ENCODE measurements at regions not wholly inside any gene's neighbourhood (a gene's known extent, or its start where the extent isn't known, plus 50 kb on each side); places are given as distances from the start of the nearest gene placed in this dataset.
"Not testable (repeated sequence)": the region's sequence is repeated elsewhere in the genome, so short reads cannot be mapped to it uniquely, and the experiment has no call there.

GRCh38 chr10:118926441-118926840 lies 103.1 kb upstream of the NANOS1 start:
- no peak for DNase-seq
- Mint-ChIP-seq H3K36me3 (peaks cover 3% of the 10 kb centered on the region), H3K27ac (no peak overlapping the region), H3K4me1 (peaks cover 4% of the 10 kb centered on the region), H3K9me3 (peaks cover 18% of the 10 kb centered on the region), H3K4me3 (no peak overlapping the region), H3K27me3 (peaks cover 19% of the 10 kb centered on the region)
- CTCF ChIA-PET: no interaction called here

GRCh38 chr10:118926903-118927302 lies 102.6 kb upstream of the NANOS1 start:
- peaks cover 22% of the 10 kb centered on the region for H3K9me3 Mint-ChIP-seq
- DNase-seq: no peak
- CTCF ChIA-PET: no interaction called here
- H3K36me3 Mint-ChIP-seq: peaks cover 6% of the 10 kb centered on the region
- peaks cover 4% of the 10 kb centered on the region for H3K4me1 Mint-ChIP-seq
- no peak overlapping the region for H3K4me3 Mint-ChIP-seq
- no peak overlapping the region for H3K27ac Mint-ChIP-seq
- H3K27me3 Mint-ChIP-seq: peaks cover 15% of the 10 kb centered on the region

- no peak for DNase-seq
- H3K27ac Mint-ChIP-seq: no peak overlapping the region
- H3K4me1 Mint-ChIP-seq: peaks cover 4% of the 10 kb centered on the region
- CTCF ChIA-PET: no interaction called here
- H3K9me3 Mint-ChIP-seq: peaks cover 26% of the 10 kb centered on the region
- peaks cover 18% of the 10 kb centered on the region for H3K27me3 Mint-ChIP-seq
- H3K36me3 Mint-ChIP-seq: peaks cover 6% of the 10 kb centered on the region
- H3K4me3 Mint-ChIP-seq: no peak overlapping the region
Measured at GRCh38 chr10:118927321-118927720, 102.2 kb upstream of the NANOS1 start.

GRCh38 chr10:118930614-118931013 lies 98.9 kb upstream of the NANOS1 start:
- CTCF ChIA-PET: interaction anchor here (0.7 kb wide), 1 partner anchor 76 kb away, joined by 3 read pairs; no protein-coding TSS in a partner anchor
- Mint-ChIP-seq H3K9me3 (peaks cover 35% of the 10 kb centered on the region), H3K4me3 (no peak overlapping the region), H3K4me1 (peaks cover 4% of the 10 kb centered on the region), H3K27ac (no peak overlapping the region), H3K36me3 (peaks cover 6% of the 10 kb centered on the region), H3K27me3 (peaks cover 28% of the 10 kb centered on the region)
- no peak for DNase-seq

GRCh38 chr10:118931436-118931835 lies 98.1 kb upstream of the NANOS1 start:
- CTCF ChIA-PET: no interaction called here
- Mint-ChIP-seq H3K27me3 (peaks cover 28% of the 10 kb centered on the region), H3K36me3 (peaks cover 6% of the 10 kb centered on the region), H3K27ac (no peak overlapping the region), H3K4me3 (no peak overlapping the region), H3K4me1 (peaks cover 4% of the 10 kb centered on the region), H3K9me3 (peaks cover 35% of the 10 kb centered on the region)
- no peak for DNase-seq

- H3K27ac Mint-ChIP-seq, H3K4me3 Mint-ChIP-seq, H3K36me3 Mint-ChIP-seq, H3K4me1 Mint-ChIP-seq, DNase-seq, CTCF ChIA-PET: not testable (repeated sequence)
- peaks cover 35% of the 10 kb centered on the region for H3K9me3 Mint-ChIP-seq
- peaks cover 26% of the 10 kb centered on the region for H3K27me3 Mint-ChIP-seq
Measured at GRCh38 chr10:118932154-118932553, 97.4 kb upstream of the NANOS1 start.

GRCh38 chr10:118937226-118937625 lies 92.3 kb upstream of the NANOS1 start:
- Mint-ChIP-seq H3K27ac (no peak overlapping the region), H3K27me3 (peaks cover 24% of the 10 kb centered on the region), H3K4me3 (no peak overlapping the region), H3K9me3 (peaks cover 10% of the 10 kb centered on the region), H3K4me1 (no peaks in the 10 kb centered on the region), H3K36me3 (no peaks in the 10 kb centered on the region)
- no peak for DNase-seq
- CTCF ChIA-PET: no interaction called here

- no peaks in the 10 kb centered on the region for H3K4me1 Mint-ChIP-seq
- peaks cover 15% of the 10 kb centered on the region for H3K27me3 Mint-ChIP-seq
- no peak for DNase-seq
- H3K36me3 Mint-ChIP-seq: no peaks in the 10 kb centered on the region
- CTCF ChIA-PET: no interaction called here
- no peaks in the 10 kb centered on the region for H3K9me3 Mint-ChIP-seq
- no peak overlapping the region for H3K27ac Mint-ChIP-seq
- no peak overlapping the region for H3K4me3 Mint-ChIP-seq
Measured at GRCh38 chr10:118939211-118940007, 90.1 kb upstream of the NANOS1 start.

GRCh38 chr10:118940386-118940785 lies 89.1 kb upstream of the NANOS1 start:
- Mint-ChIP-seq H3K4me1 (no peaks in the 10 kb centered on the region), H3K36me3 (no peaks in the 10 kb centered on the region), H3K27me3 (peaks cover 19% of the 10 kb centered on the region), H3K9me3 (no peaks in the 10 kb centered on the region), H3K27ac (no peak overlapping the region), H3K4me3 (no peak overlapping the region)
- CTCF ChIA-PET: no interaction called here
- DNase-seq: no peak

- H3K4me1 Mint-ChIP-seq: no peaks in the 10 kb centered on the region
- no peaks in the 10 kb centered on the region for H3K36me3 Mint-ChIP-seq
- H3K4me3 Mint-ChIP-seq: no peak overlapping the region
- H3K27me3 Mint-ChIP-seq: peaks cover 23% of the 10 kb centered on the region
- CTCF ChIA-PET: no interaction called here
- no peak for DNase-seq
- no peaks in the 10 kb centered on the region for H3K9me3 Mint-ChIP-seq
- H3K27ac Mint-ChIP-seq: no peak overlapping the region
Measured at GRCh38 chr10:118943253-118943652, 86.3 kb upstream of the NANOS1 start.

- no peak overlapping the region for H3K27ac Mint-ChIP-seq
- no peaks in the 10 kb centered on the region for H3K4me1 Mint-ChIP-seq
- H3K36me3 Mint-ChIP-seq: no peaks in the 10 kb centered on the region
- no peak overlapping the region for H3K4me3 Mint-ChIP-seq
- peaks cover 29% of the 10 kb centered on the region for H3K27me3 Mint-ChIP-seq
- H3K9me3 Mint-ChIP-seq: no peaks in the 10 kb centered on the region
- no peak for DNase-seq
- CTCF ChIA-PET: no interaction called here
Measured at GRCh38 chr10:118944959-118945633, 84.4 kb upstream of the NANOS1 start.

GRCh38 chr10:118948786-118949185 lies 80.7 kb upstream of the NANOS1 start:
- H3K27ac Mint-ChIP-seq: no peak overlapping the region
- no peaks in the 10 kb centered on the region for H3K36me3 Mint-ChIP-seq
- CTCF ChIA-PET: no interaction called here
- H3K4me1 Mint-ChIP-seq: no peaks in the 10 kb centered on the region
- DNase-seq: no peak
- H3K27me3 Mint-ChIP-seq: peaks cover 29% of the 10 kb centered on the region
- no peak overlapping the region for H3K4me3 Mint-ChIP-seq
- H3K9me3 Mint-ChIP-seq: no peaks in the 10 kb centered on the region

- no peak overlapping the region for H3K4me3 Mint-ChIP-seq
- H3K27ac Mint-ChIP-seq: no peak overlapping the region
- H3K27me3 Mint-ChIP-seq: peaks cover 35% of the 10 kb centered on the region
- CTCF ChIA-PET: no interaction called here
- no peaks in the 10 kb centered on the region for H3K9me3 Mint-ChIP-seq
- no peaks in the 10 kb centered on the region for H3K36me3 Mint-ChIP-seq
- no peaks in the 10 kb centered on the region for H3K4me1 Mint-ChIP-seq
- DNase-seq: no peak
Measured at GRCh38 chr10:118950190-118950680, 79.3 kb upstream of the NANOS1 start.

GRCh38 chr10:118950997-118951637 lies 78.4 kb upstream of the NANOS1 start:
- Mint-ChIP-seq H3K27ac (no peak overlapping the region), H3K4me1 (no peaks in the 10 kb centered on the region), H3K4me3 (no peak overlapping the region), H3K36me3 (no peaks in the 10 kb centered on the region), H3K9me3 (no peaks in the 10 kb centered on the region), H3K27me3 (peaks cover 39% of the 10 kb centered on the region)
- CTCF ChIA-PET: no interaction called here
- DNase-seq: no peak
